GM19452 (cell line): ENCODE measurements at regions not wholly inside any gene's neighbourhood (a gene's known extent, or its start where the extent isn't known, plus 50 kb on each side); places are given as distances from the start of the nearest gene placed in this dataset.

Source experiments
- ATAC-seq: cut with Tn5 transposase; IDR thresholded peaks from one replicate; pipeline ENCODE4 v1.9.1; 2021; ENCODE audit not compliant: unreplicated experiment

- peak; percentile 82 for ATAC-seq
Observed at GRCh38 chr2:121897335-121897970, 142.0 kb downstream of the TSN start.

GRCh38 chr2:121898483-121898882 lies 143.0 kb downstream of the TSN start:
- ATAC-seq = no peak

GRCh38 chr2:121900391-121900790 lies 144.9 kb downstream of the TSN start:
- ATAC-seq = no peak

- ATAC-seq = no peak
Observed at GRCh38 chr2:121902171-121902591, 146.7 kb downstream of the TSN start.

GRCh38 chr2:121902616-121903015 lies 147.2 kb downstream of the TSN start:
- ATAC-seq = no peak

- no peak for ATAC-seq
Observed at GRCh38 chr2:121903037-121903689, 147.7 kb downstream of the TSN start.

GRCh38 chr2:121904656-121905055 lies 149.2 kb downstream of the TSN start:
- ATAC-seq = no peak

GRCh38 chr2:121905201-121905600 lies 149.8 kb downstream of the TSN start:
- no peak for ATAC-seq

GRCh38 chr2:121906170-121906569 lies 150.7 kb downstream of the TSN start:
- ATAC-seq = no peak

- no peak for ATAC-seq
Observed at GRCh38 chr2:121907928-121908327, 152.5 kb downstream of the TSN start.

- no peak for ATAC-seq
Observed at GRCh38 chr2:121910139-121910538, 154.7 kb downstream of the TSN start.

GRCh38 chr2:121911036-121911435 lies 155.6 kb downstream of the TSN start:
- no peak for ATAC-seq

GRCh38 chr2:121917143-121917542 lies 161.7 kb downstream of the TSN start:
- ATAC-seq = no peak

GRCh38 chr2:121918231-121918630 lies 162.8 kb downstream of the TSN start:
- no peak for ATAC-seq

GRCh38 chr2:121919803-121920202 lies 164.4 kb downstream of the TSN start:
- ATAC-seq = no peak

GRCh38 chr2:121925466-121925865 lies 170.0 kb downstream of the TSN start:
- ATAC-seq = no peak

- no peak for ATAC-seq
Observed at GRCh38 chr2:121943285-121943684, 187.8 kb downstream of the TSN start.

- ATAC-seq = no peak
Observed at GRCh38 chr2:121944072-121944831, 188.8 kb downstream of the TSN start.

- ATAC-seq = no peak
Observed at GRCh38 chr2:121947674-121948073, 192.2 kb downstream of the TSN start.

GRCh38 chr2:121949271-121949670 lies 193.8 kb downstream of the TSN start:
- ATAC-seq = no peak

GRCh38 chr2:121955426-121955825 lies 200.0 kb downstream of the TSN start:
- ATAC-seq = no peak

GRCh38 chr2:121955872-121956271 lies 200.4 kb downstream of the TSN start:
- no peak for ATAC-seq
